Endothelial cell of umbilical vein (primary cell): ENCODE measurements at regions not wholly inside any gene's neighbourhood (a gene's known extent, or its start where the extent isn't known, plus 50 kb on each side); places are given as distances from the start of the nearest gene placed in this dataset.

Source experiments
- BruUV-seq: library from RNA; stranded (reverse); fragments of 400-500 nt; replicated peaks from 2 replicates; lab custom pipeline; 2021; lab: Mats Ljungman, UMichigan
- CTCF ChIA-PET: fragments of 300-600, 350-600 bp; sonication (Branson Sonifier 250); formaldehyde crosslinking; loops from one replicate; lab custom pipeline; 2021; ENCODE audit warnings: antibody characterized with exemption, inconsistent platforms; lab: Charles Lee
- POLR2A ChIA-PET: fragments of 300-600, 350-600 bp; sonication (Branson Sonifier 250); formaldehyde crosslinking; loops from one replicate; lab custom pipeline; 2021; ENCODE audit warnings: antibody characterized with exemption, inconsistent platforms; lab: Charles Lee
- DNase-seq: peaks from one replicate; pipeline ENCODE4 v3.0.0-alpha.2; 2011; ENCODE audit warnings: low read depth, low spot score
- FAIRE-seq: peaks from 2 replicates; lab custom pipeline; 2011; peaks lifted over from hg19 to GRCh38; lab: Jason Lieb, UNC
- H2AFZ ChIP-seq: 2 replicates; pipeline ENCODE4 v1.6.0; 2012; ENCODE audit warnings: low read depth, low read length, control low read depth, inconsistent platforms
- H3K27ac ChIP-seq: 2 replicates; pipeline ENCODE4 v1.5.1; 2011; ENCODE audit warnings: low read depth, mild to moderate bottlenecking, control low read depth, low read length, moderate library complexity; ENCODE audit not compliant: insufficient read depth
- H3K27me3 ChIP-seq, 2 experiments: 2 replicates each; pipeline versions ENCODE4 v1.6.0 to v1.6.1; 2011; ENCODE audit warnings: low read length in 2 of 2, mixed read lengths in 1 of 2; ENCODE audit not compliant: control insufficient read depth in 2 of 2, insufficient read depth in 2 of 2
- H3K36me3 ChIP-seq, 2 experiments: 2 replicates in 1 of 2; 3 replicates in 1 of 2; pipeline ENCODE4 v1.5.1; 2011; ENCODE audit warnings: low read length in 2 of 2, mild to moderate bottlenecking in 1 of 2, moderate library complexity in 1 of 2; ENCODE audit not compliant: control insufficient read depth in 2 of 2, insufficient read depth in 2 of 2; ENCODE audit errors: extremely low read depth in 1 of 2
- H3K4me1 ChIP-seq: 3 replicates; pipeline ENCODE4 v1.5.1; 2011; ENCODE audit warnings: mild to moderate bottlenecking, low read length; ENCODE audit not compliant: control insufficient read depth, insufficient read depth; ENCODE audit errors: extremely low read depth
- H3K4me2 ChIP-seq: 2 replicates; pipeline ENCODE4 v1.6.1; 2011; ENCODE audit warnings: low read length, control low read depth, mixed read lengths; ENCODE audit not compliant: insufficient read depth
- H3K4me3 ChIP-seq, 3 experiments: fragments of 200-600 bp in 1 of 3; sonication (generic), shearing (Covaris generic) in 1 of 3; replicated peaks in 1 of 3; 2 replicates each; pipeline ENCODE4 v1.5.1; 2011 to 2016; ENCODE audit warnings: control low read depth in 3 of 3, low read length in 3 of 3, mild to moderate bottlenecking in 2 of 3, inconsistent platforms in 1 of 3, low read depth in 1 of 3, moderate library complexity in 1 of 3; ENCODE audit not compliant: insufficient read depth in 1 of 3
- H3K79me2 ChIP-seq: 2 replicates; pipeline ENCODE4 v1.6.0; 2012; ENCODE audit warnings: low read length, inconsistent platforms; ENCODE audit not compliant: control insufficient read depth, insufficient read depth
- H3K9ac ChIP-seq: replicated peaks from 2 replicates; pipeline ENCODE3; 2011; ENCODE audit warnings: low read length, control low read depth; ENCODE audit not compliant: insufficient read depth; ENCODE audit errors: extremely low read depth
- H3K9me1 ChIP-seq: replicated peaks from 3 replicates; pipeline ENCODE4 v1.6.0; 2011; ENCODE audit warnings: mild to moderate bottlenecking, low read length; ENCODE audit not compliant: control insufficient read depth, insufficient read depth; ENCODE audit errors: extremely low read depth
- H3K9me3 ChIP-seq: replicated peaks from 2 replicates; pipeline ENCODE4 v1.5.1; 2012; ENCODE audit warnings: low read length, inconsistent platforms; ENCODE audit not compliant: control insufficient read depth, insufficient read depth
- H4K20me1 ChIP-seq: replicated peaks from 2 replicates; pipeline ENCODE3; 2011; ENCODE audit warnings: mild to moderate bottlenecking, low read length; ENCODE audit not compliant: control insufficient read depth, insufficient read depth; ENCODE audit errors: extremely low read depth
- CTCF ChIP-seq, 2 donors: IDR thresholded peaks; 1 replicate in 1 of 2; 2 replicates in 1 of 2; pipeline ENCODE4 v1.5.1; 2011; ENCODE audit warnings: low read length in 2 of 2, mild to moderate bottlenecking in 2 of 2, moderate library complexity in 2 of 2, control low read depth in 1 of 2, inconsistent platforms in 1 of 2, low read depth in 1 of 2; ENCODE audit not compliant: insufficient read depth in 1 of 2; ENCODE audit errors: extremely low read depth in 1 of 2
- EZH2 ChIP-seq: IDR thresholded peaks from 2 replicates; pipeline ENCODE4 v1.6.1; 2012; ENCODE audit warnings: borderline replicate concordance, low read depth, mild to moderate bottlenecking, moderate library complexity, low read length, inconsistent platforms; ENCODE audit not compliant: severe bottlenecking
- FOS ChIP-seq: IDR thresholded peaks from 2 replicates; pipeline ENCODE4 v1.6.1; 2011; ENCODE audit warnings: mild to moderate bottlenecking, low read length, moderate library complexity, borderline replicate concordance; ENCODE audit not compliant: insufficient read depth
- GATA2 ChIP-seq: IDR thresholded peaks from 2 replicates; pipeline ENCODE4 v1.7.0; 2011; ENCODE audit warnings: low read depth, mild to moderate bottlenecking, moderate library complexity, mixed read lengths, low read length; ENCODE audit not compliant: insufficient read length, insufficient read depth
- JUN ChIP-seq: IDR thresholded peaks from 2 replicates; pipeline ENCODE4 v1.6.1; 2011; ENCODE audit warnings: borderline replicate concordance, low read depth; ENCODE audit not compliant: insufficient read length, insufficient read depth
- MYC ChIP-seq: IDR thresholded peaks from one replicate; pipeline ENCODE4 v1.6.1; 2011; ENCODE audit warnings: mild to moderate bottlenecking, low read depth, low read length
- POLR2A ChIP-seq: IDR thresholded peaks from 2 replicates; pipeline ENCODE4 v1.6.1; 2012; ENCODE audit warnings: low read depth, mild to moderate bottlenecking, control low read depth, low read length
- POLR2AphosphoS5 ChIP-seq: IDR thresholded peaks from 2 replicates; pipeline ENCODE4 v1.6.1; 2012; ENCODE audit warnings: low read depth, mild to moderate bottlenecking, control low read depth, low read length, moderate library complexity; ENCODE audit not compliant: insufficient read depth
- dilution Hi-C: fragments of 300-500 bp; cut with MboI; formaldehyde crosslinking; loops from one replicate; pipeline ENCODE4 v1.15.0; 2019; ENCODE audit warnings: low sequenced_read_pairs; ENCODE audit not compliant: extremely low pct_ligation_motif_present
- intact Hi-C: fragments of 100-400 bp; cut with micrococcal nuclease; formaldehyde crosslinking; loops from one replicate; pipeline ENCODE4 v1.10.0; 2022
- TF ChIP-seq, protein P1 (sequence below): IDR thresholded peaks from 2 replicates; pipeline ENCODE4 v1.6.1; 2011; ENCODE audit not compliant: insufficient read depth, insufficient read length

GRCh38 chr10:121373411-121373810, 224.8 kb downstream of the FGFR2 start:
- TF ChIP-seq JUN (no peak), EZH2 (no peak), GATA2 (no peak), POLR2AphosphoS5 (no peak), POLR2A (no peak), CTCF (IDR thresholded peaks at IDR 0.05; ENCODE audit: extremely low read depth in 1 of 2, insufficient read depth in 1 of 2, low read depth in 1 of 2, low read length in 2 of 2) (no peak), MYC (no peak), FOS (no peak)
- TF ChIP-seq, protein P1, sequence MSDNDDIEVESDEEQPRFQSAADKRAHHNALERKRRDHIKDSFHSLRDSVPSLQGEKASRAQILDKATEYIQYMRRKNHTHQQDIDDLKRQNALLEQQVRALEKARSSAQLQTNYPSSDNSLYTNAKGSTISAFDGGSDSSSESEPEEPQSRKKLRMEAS: no peak
- Histone ChIP-seq H3K27me3 (no peaks in the 10 kb centered on the region), H3K9ac (no peak overlapping the region), H4K20me1 (no peaks in the 10 kb centered on the region), H3K27ac (no peak overlapping the region), H3K9me1 (no peaks in the 10 kb centered on the region), H3K4me1 (no peaks in the 10 kb centered on the region), H2AFZ (no peak overlapping the region), H3K4me3 (no peak overlapping the region), H3K9me3 (no peaks in the 10 kb centered on the region), H3K36me3 (no peaks in the 10 kb centered on the region), H3K4me2 (no peak overlapping the region), H3K79me2 (no peaks in the 10 kb centered on the region)
- CTCF ChIA-PET: no interaction called here
- dilution Hi-C loops (no loop called here), intact Hi-C loops (no loop called here)
- no TSS peak for BruUV-seq
- FAIRE-seq (no peak), DNase-seq (no peak)
- POLR2A ChIA-PET: no interaction called here
